ENCODE measurements at regions not wholly inside any gene's neighbourhood (a gene's known extent, or its start where the extent isn't known, plus 50 kb on each side); places are given as distances from the start of the nearest gene placed in this dataset.

- Histone ChIP-seq H3K27me3 (ENCODE audit: insufficient read depth, low read depth, severe bottlenecking) (no peaks in the 10 kb centered on the region), H3K9me3 (ENCODE audit: severe bottlenecking) (no peaks in the 10 kb centered on the region), H3K36me3 (no peaks in the 10 kb centered on the region), H3K4me3 (ENCODE audit: low read depth, low read length) (no peak overlapping the region), H3K27ac (no peak overlapping the region)
- no peak for TF ChIP-seq CTCF (IDR thresholded peaks at IDR 0.05; ENCODE audit: low read depth, low read length)
- DNase-seq: no peak
Observed at GRCh38 chr6:144757299-144757698, 472.2 kb downstream of the UTRN start.

- H3K4me3 ChIP-seq (ENCODE audit: low read depth, low read length): no peak overlapping the region
- DNase-seq: no peak
- H3K9me3 ChIP-seq (ENCODE audit: severe bottlenecking): no peaks in the 10 kb centered on the region
- no peak for TF ChIP-seq CTCF (IDR thresholded peaks at IDR 0.05; ENCODE audit: low read depth, low read length)
- H3K36me3 ChIP-seq: no peaks in the 10 kb centered on the region
- H3K27ac ChIP-seq: no peak overlapping the region
- no peaks in the 10 kb centered on the region for H3K27me3 ChIP-seq (ENCODE audit: insufficient read depth, low read depth, severe bottlenecking)
Observed at GRCh38 chr6:144757730-144758129, 472.6 kb downstream of the UTRN start.

- H3K4me3 ChIP-seq (ENCODE audit: low read depth, low read length): no peak overlapping the region
- no peak for TF ChIP-seq CTCF (IDR thresholded peaks at IDR 0.05; ENCODE audit: low read depth, low read length)
- H3K36me3 ChIP-seq: no peaks in the 10 kb centered on the region
- no peak overlapping the region for H3K27ac ChIP-seq
- no peaks in the 10 kb centered on the region for H3K27me3 ChIP-seq (ENCODE audit: insufficient read depth, low read depth, severe bottlenecking)
- no peak for DNase-seq
- no peaks in the 10 kb centered on the region for H3K9me3 ChIP-seq (ENCODE audit: severe bottlenecking)
Observed at GRCh38 chr6:144758602-144759001, 473.5 kb downstream of the UTRN start.

GRCh38 chr6:144762469-144762868 is 477.3 kb downstream of the UTRN start:
- Histone ChIP-seq H3K27ac (no peak overlapping the region), H3K36me3 (no peaks in the 10 kb centered on the region), H3K4me3 (ENCODE audit: low read depth, low read length) (no peak overlapping the region), H3K27me3 (ENCODE audit: insufficient read depth, low read depth, severe bottlenecking) (no peaks in the 10 kb centered on the region), H3K9me3 (ENCODE audit: severe bottlenecking) (no peaks in the 10 kb centered on the region)
- no peak for DNase-seq
- TF ChIP-seq CTCF (IDR thresholded peaks at IDR 0.05; ENCODE audit: low read depth, low read length): no peak

GRCh38 chr6:144767051-144767450 is 481.9 kb downstream of the UTRN start:
- Histone ChIP-seq H3K4me3 (ENCODE audit: low read depth, low read length) (no peak overlapping the region), H3K27ac (no peak overlapping the region), H3K9me3 (ENCODE audit: severe bottlenecking) (no peaks in the 10 kb centered on the region), H3K27me3 (ENCODE audit: insufficient read depth, low read depth, severe bottlenecking) (no peaks in the 10 kb centered on the region), H3K36me3 (no peaks in the 10 kb centered on the region)
- no peak for TF ChIP-seq CTCF (IDR thresholded peaks at IDR 0.05; ENCODE audit: low read depth, low read length)
- DNase-seq: no peak

GRCh38 chr6:144768551-144769075 is 483.5 kb downstream of the UTRN start:
- no peaks in the 10 kb centered on the region for H3K9me3 ChIP-seq (ENCODE audit: severe bottlenecking)
- no peaks in the 10 kb centered on the region for H3K27me3 ChIP-seq (ENCODE audit: insufficient read depth, low read depth, severe bottlenecking)
- no peak for DNase-seq
- H3K4me3 ChIP-seq (ENCODE audit: low read depth, low read length): no peak overlapping the region
- H3K36me3 ChIP-seq: no peaks in the 10 kb centered on the region
- H3K27ac ChIP-seq: no peak overlapping the region
- no peak for TF ChIP-seq CTCF (IDR thresholded peaks at IDR 0.05; ENCODE audit: low read depth, low read length)

Data from WERI-Rb-1 (cell line).